ENCODE measurements at regions not wholly inside any gene's neighbourhood (a gene's known extent, or its start where the extent isn't known, plus 50 kb on each side); places are given as distances from the start of the nearest gene placed in this dataset.

- H3K4me3 Mint-ChIP-seq (ENCODE audit: unreplicated experiment), result no peak overlapping the region
- no peaks in the 10 kb centered on the region for H3K4me1 Mint-ChIP-seq (ENCODE audit: low read depth, unreplicated experiment)
- H3K9me3 Mint-ChIP-seq (ENCODE audit: unreplicated experiment), result no peaks in the 10 kb centered on the region
- CTCF ChIA-PET, result no interaction called here
- Histone ChIP-seq H3K9me3 (no peaks in the 10 kb centered on the region), H3K36me3 (ENCODE audit: control insufficient read depth, insufficient read depth, low read length) (no peaks in the 10 kb centered on the region), H3K4me1 (no peaks in the 10 kb centered on the region), H3K4me3 (ENCODE audit: low read depth, low read length) (no peak overlapping the region), H3K27me3 (replicated peaks; ENCODE audit: control insufficient read depth, insufficient read depth, low read length) (no peaks in the 10 kb centered on the region)
- no peak overlapping the region for H3K27ac Mint-ChIP-seq (ENCODE audit: unreplicated experiment)
- DNase-seq, result no peak
- H3K36me3 Mint-ChIP-seq (ENCODE audit: insufficient read depth, unreplicated experiment), result no peaks in the 10 kb centered on the region
- POLR2A ChIA-PET, result no interaction called here
- BruUV-seq (replicated peaks), result no TSS peak
- intact Hi-C loops (cut with micrococcal nuclease; ENCODE audit: unreplicated experiment), result no loop called here
- H3K27me3 Mint-ChIP-seq (ENCODE audit: insufficient read depth, unreplicated experiment), result peaks cover 17% of the 10 kb centered on the region
- no peak for TF ChIP-seq CTCF (IDR thresholded peaks at IDR 0.05; ENCODE audit: insufficient read depth in 1 of 2, low read depth in 1 of 2, low read length in 1 of 2, severe bottlenecking in 1 of 2, unreplicated experiment in 1 of 2)
Observed at GRCh38 chr20:41881466-41882046, 263.4 kb upstream of the CHD6 start.

- no peaks in the 10 kb centered on the region for H3K9me3 Mint-ChIP-seq (ENCODE audit: unreplicated experiment)
Observed at GRCh38 chr20:41879123-41879522, 260.9 kb upstream of the CHD6 start.

GRCh38 chr20:41877911-41878310 lies 259.7 kb upstream of the CHD6 start:
- H3K4me3 ChIP-seq (ENCODE audit: low read depth, low read length), result no peak overlapping the region
- intact Hi-C loops (cut with micrococcal nuclease; ENCODE audit: unreplicated experiment), result no loop called here
- H3K27me3 ChIP-seq (replicated peaks; ENCODE audit: control insufficient read depth, insufficient read depth, low read length), result no peaks in the 10 kb centered on the region
- H3K36me3 Mint-ChIP-seq (ENCODE audit: insufficient read depth, unreplicated experiment), result no peaks in the 10 kb centered on the region
- CTCF ChIA-PET, result no interaction called here
- no peaks in the 10 kb centered on the region for H3K9me3 Mint-ChIP-seq (ENCODE audit: unreplicated experiment)
- no peaks in the 10 kb centered on the region for H3K9me3 ChIP-seq
- POLR2A ChIA-PET, result no interaction called here
- no peaks in the 10 kb centered on the region for H3K4me1 Mint-ChIP-seq (ENCODE audit: low read depth, unreplicated experiment)
- DNase-seq, result no peak
- no TSS peak for BruUV-seq (replicated peaks)
- no peak overlapping the region for H3K27ac Mint-ChIP-seq (ENCODE audit: unreplicated experiment)
- no peaks in the 10 kb centered on the region for H3K36me3 ChIP-seq (ENCODE audit: control insufficient read depth, insufficient read depth, low read length)
- no peaks in the 10 kb centered on the region for H3K4me1 ChIP-seq
- no peak for TF ChIP-seq CTCF (IDR thresholded peaks at IDR 0.05; ENCODE audit: insufficient read depth in 1 of 2, low read depth in 1 of 2, low read length in 1 of 2, severe bottlenecking in 1 of 2, unreplicated experiment in 1 of 2)
- peaks cover 2% of the 10 kb centered on the region for H3K27me3 Mint-ChIP-seq (ENCODE audit: insufficient read depth, unreplicated experiment)
- H3K4me3 Mint-ChIP-seq (ENCODE audit: unreplicated experiment), result no peak overlapping the region

More at GRCh38 chr20:41879123-41879522, 260.9 kb upstream of the CHD6 start:
- H3K4me1 Mint-ChIP-seq (ENCODE audit: low read depth, unreplicated experiment), result no peaks in the 10 kb centered on the region
- peaks cover 11% of the 10 kb centered on the region for H3K27me3 Mint-ChIP-seq (ENCODE audit: insufficient read depth, unreplicated experiment)
- ChIA-PET POLR2A (no interaction called here), CTCF (no interaction called here)
- no peaks in the 10 kb centered on the region for H3K9me3 ChIP-seq
- intact Hi-C loops (cut with micrococcal nuclease; ENCODE audit: unreplicated experiment), result no loop called here
- no peaks in the 10 kb centered on the region for H3K27me3 ChIP-seq (replicated peaks; ENCODE audit: control insufficient read depth, insufficient read depth, low read length)
- BruUV-seq (replicated peaks), result no TSS peak
- H3K4me1 ChIP-seq, result no peaks in the 10 kb centered on the region
- no peak overlapping the region for H3K27ac Mint-ChIP-seq (ENCODE audit: unreplicated experiment)
- no peak for DNase-seq
- H3K4me3 ChIP-seq (ENCODE audit: low read depth, low read length), result no peak overlapping the region
- H3K36me3 ChIP-seq (ENCODE audit: control insufficient read depth, insufficient read depth, low read length), result no peaks in the 10 kb centered on the region
- no peaks in the 10 kb centered on the region for H3K36me3 Mint-ChIP-seq (ENCODE audit: insufficient read depth, unreplicated experiment)
- TF ChIP-seq CTCF (IDR thresholded peaks at IDR 0.05; ENCODE audit: insufficient read depth in 1 of 2, low read depth in 1 of 2, low read length in 1 of 2, severe bottlenecking in 1 of 2, unreplicated experiment in 1 of 2), result no peak
- H3K4me3 Mint-ChIP-seq (ENCODE audit: unreplicated experiment), result no peak overlapping the region

All from Caco-2 (cell line).